MCF 10A (cell line): ENCODE measurements at regions not wholly inside any gene's neighbourhood (a gene's known extent, or its start where the extent isn't known, plus 50 kb on each side); places are given as distances from the start of the nearest gene placed in this dataset.

ENCODE experiments used
- BruUV-seq: library from RNA; stranded (reverse); fragments of 400-500 nt; replicated peaks from 2 replicates; lab custom pipeline; 2021; lab: Mats Ljungman, UMichigan
- CTCF ChIA-PET: fragments of 300-600 bp; sonication (Branson Sonifier 250); formaldehyde crosslinking; extraction: SDS; loops from one replicate; lab custom pipeline; 2021; ENCODE audit warnings: antibody characterized with exemption, inconsistent platforms; lab: Yijun Ruan, JAX
- POLR2A ChIA-PET: fragments of 300-600, 350-650 bp; sonication (Branson Sonifier 250); formaldehyde crosslinking; extraction: SDS; loops from one replicate; lab custom pipeline; 2020; ENCODE audit warnings: antibody characterized with exemption, inconsistent platforms; lab: Yijun Ruan, JAX
- DNase-seq: peaks from one replicate; pipeline ENCODE4 v3.0.0-alpha.2; 2018; ENCODE audit not compliant: unreplicated experiment
- H3K27ac Mint-ChIP-seq: one replicate; pipeline ENCODE4 v1.8.0; 2022; ENCODE audit warnings: mild to moderate bottlenecking, low read depth, mixed read lengths; ENCODE audit not compliant: unreplicated experiment
- H3K27me3 Mint-ChIP-seq: one replicate; pipeline ENCODE4 v1.8.0; 2022; ENCODE audit warnings: mixed read lengths; ENCODE audit not compliant: insufficient read depth, unreplicated experiment
- H3K36me3 Mint-ChIP-seq: one replicate; pipeline ENCODE4 v1.8.0; 2022; ENCODE audit warnings: mild to moderate bottlenecking, moderate library complexity, mixed read lengths; ENCODE audit not compliant: insufficient read depth, unreplicated experiment
- H3K4me1 Mint-ChIP-seq: one replicate; pipeline ENCODE4 v1.8.0; 2022; ENCODE audit warnings: mixed read lengths; ENCODE audit not compliant: insufficient read depth, unreplicated experiment
- H3K4me3 Mint-ChIP-seq: one replicate; pipeline ENCODE4 v1.8.0; 2022; ENCODE audit warnings: mild to moderate bottlenecking, moderate library complexity, mixed read lengths; ENCODE audit not compliant: unreplicated experiment
- H3K9me3 Mint-ChIP-seq: one replicate; pipeline ENCODE4 v1.8.0; 2022; ENCODE audit warnings: mixed read lengths; ENCODE audit not compliant: unreplicated experiment
- intact Hi-C: fragments of 100-400 bp; cut with micrococcal nuclease; formaldehyde crosslinking; loops from 2 replicates; pipeline ENCODE4 v1.14.1; 2022
- TF ChIP-seq, protein P1 (sequence below): fragments of 200-600 bp; IDR thresholded peaks from one replicate; pipeline ENCODE4 v1.8.0; 2022; ENCODE audit warnings: antibody characterized with exemption, mild to moderate bottlenecking; ENCODE audit not compliant: unreplicated experiment

DNA sequence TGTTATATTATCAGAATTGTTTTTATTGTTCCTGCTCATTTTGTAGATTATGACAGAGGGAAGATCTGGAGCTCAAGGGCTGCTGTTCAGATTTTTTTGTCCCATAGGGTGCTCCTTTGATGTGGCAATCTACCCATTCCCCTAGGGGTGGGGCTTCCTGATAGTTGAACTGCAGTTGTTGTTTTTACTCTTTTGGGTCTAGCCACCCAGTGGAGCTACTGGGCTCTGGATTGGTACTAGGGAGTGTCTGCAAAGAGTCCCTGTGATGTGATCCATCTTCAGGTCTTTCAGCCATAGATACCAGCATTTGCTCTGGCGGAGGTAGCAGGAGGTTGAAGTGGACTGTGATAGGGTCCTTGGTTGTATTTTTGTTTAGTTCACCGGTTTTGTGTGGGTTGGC, 57.9 kb upstream of the SLCO1B1 start:
- BruUV-seq = no TSS peak

GRCh38 chr12:21073822-21074460, 57.1 kb upstream of the SLCO1B1 start:
- TF ChIP-seq, protein P1, sequence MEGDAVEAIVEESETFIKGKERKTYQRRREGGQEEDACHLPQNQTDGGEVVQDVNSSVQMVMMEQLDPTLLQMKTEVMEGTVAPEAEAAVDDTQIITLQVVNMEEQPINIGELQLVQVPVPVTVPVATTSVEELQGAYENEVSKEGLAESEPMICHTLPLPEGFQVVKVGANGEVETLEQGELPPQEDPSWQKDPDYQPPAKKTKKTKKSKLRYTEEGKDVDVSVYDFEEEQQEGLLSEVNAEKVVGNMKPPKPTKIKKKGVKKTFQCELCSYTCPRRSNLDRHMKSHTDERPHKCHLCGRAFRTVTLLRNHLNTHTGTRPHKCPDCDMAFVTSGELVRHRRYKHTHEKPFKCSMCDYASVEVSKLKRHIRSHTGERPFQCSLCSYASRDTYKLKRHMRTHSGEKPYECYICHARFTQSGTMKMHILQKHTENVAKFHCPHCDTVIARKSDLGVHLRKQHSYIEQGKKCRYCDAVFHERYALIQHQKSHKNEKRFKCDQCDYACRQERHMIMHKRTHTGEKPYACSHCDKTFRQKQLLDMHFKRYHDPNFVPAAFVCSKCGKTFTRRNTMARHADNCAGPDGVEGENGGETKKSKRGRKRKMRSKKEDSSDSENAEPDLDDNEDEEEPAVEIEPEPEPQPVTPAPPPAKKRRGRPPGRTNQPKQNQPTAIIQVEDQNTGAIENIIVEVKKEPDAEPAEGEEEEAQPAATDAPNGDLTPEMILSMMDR = no peak
- no peaks in the 10 kb centered on the region for H3K4me1 Mint-ChIP-seq
- no peak overlapping the region for H3K4me3 Mint-ChIP-seq
- H3K27me3 Mint-ChIP-seq = no peaks in the 10 kb centered on the region
- no peaks in the 10 kb centered on the region for H3K36me3 Mint-ChIP-seq
- ChIA-PET POLR2A (interaction anchor here (0.7 kb wide), 1 partner anchor 1055 kb away, joined by 5 read pairs; no protein-coding TSS in a partner anchor), CTCF (no interaction called here)
- H3K9me3 Mint-ChIP-seq = peaks cover 26% of the 10 kb centered on the region
- BruUV-seq = no TSS peak
- intact Hi-C loops = no loop called here
- peak; percentile 23 for DNase-seq
- no peak overlapping the region for H3K27ac Mint-ChIP-seq

More for the DNA sequence above, 57.9 kb upstream of the SLCO1B1 start:
- no peaks in the 10 kb centered on the region for H3K36me3 Mint-ChIP-seq
- no peak for DNase-seq
- POLR2A ChIA-PET = interaction anchor here (0.7 kb wide), 1 partner anchor 1056 kb away, joined by 5 read pairs; no protein-coding TSS in a partner anchor
- no peak overlapping the region for H3K27ac Mint-ChIP-seq
- H3K9me3 Mint-ChIP-seq = peaks cover 20% of the 10 kb centered on the region
- CTCF ChIA-PET = interaction anchor here (0.7 kb wide), 1 partner anchor 256 kb away, joined by 3 read pairs; no protein-coding TSS in a partner anchor
- no peaks in the 10 kb centered on the region for H3K27me3 Mint-ChIP-seq
- no peaks in the 10 kb centered on the region for H3K4me1 Mint-ChIP-seq
- no peak overlapping the region for H3K4me3 Mint-ChIP-seq
- intact Hi-C loops = no loop called here
- TF ChIP-seq, protein P1 = no peak
